Gastroesophageal sphincter (tissue), 3 donors: ENCODE measurements at regions not wholly inside any gene's neighbourhood (a gene's known extent, or its start where the extent isn't known, plus 50 kb on each side); places are given as distances from the start of the nearest gene placed in this dataset.

Source experiments
- CTCF ChIP-seq, 4 experiments: fragments of 200-600 bp in 2 of 4; fragments of 450-650 bp in 2 of 4; sonication (generic) in 1 of 4; IDR thresholded peaks; one replicate each; pipeline ENCODE4 v1.5.1; 2017 to 2019; ENCODE audit warnings: antibody characterized with exemption in 4 of 4, mild to moderate bottlenecking in 2 of 4, moderate library complexity in 2 of 4
- POLR2A ChIP-seq, 2 donors: fragments of 450-650 bp; IDR thresholded peaks; one replicate each; pipeline ENCODE4 v1.6.1; 2017; ENCODE audit warnings: antibody characterized with exemption in 2 of 2, mild to moderate bottlenecking in 2 of 2, moderate library complexity in 1 of 2

- TF ChIP-seq POLR2A (IDR thresholded peaks at IDR 0.05) = no peak
- TF ChIP-seq CTCF (IDR thresholded peaks at IDR 0.05) = no peak
Observed at GRCh38 chr17:77287432-77288068, 146.8 kb downstream of the SEC14L1 start.
